Coronary artery (tissue), 2 donors: ENCODE measurements at regions not wholly inside any gene's neighbourhood (a gene's known extent, or its start where the extent isn't known, plus 50 kb on each side); places are given as distances from the start of the nearest gene placed in this dataset.

Source experiments
- DNase-seq: peaks from one replicate; pipeline ENCODE4 v3.0.0-alpha.2; 2017; ENCODE audit warnings: low spot score
- H3K27ac ChIP-seq, 2 donors: fragments of 200-600 bp; sonication (generic); one replicate each; pipeline ENCODE4 v1.5.1; 2016 to 2019
- H3K4me3 ChIP-seq: fragments of 200-600 bp; sonication (generic); 2 replicates; pipeline ENCODE4 v1.5.1; 2016; ENCODE audit warnings: mild to moderate bottlenecking, moderate library complexity
- CTCF ChIP-seq: fragments of 200-600 bp; sonication (generic); IDR thresholded peaks from one replicate; pipeline ENCODE4 v1.5.1; 2019; ENCODE audit warnings: antibody characterized with exemption

- no peak for TF ChIP-seq CTCF
- no peak for DNase-seq
- Histone ChIP-seq H3K4me3 (no peak overlapping the region), H3K27ac (no peak overlapping the region)
These were observed 220.0 kb upstream of the ADAMTSL1 start for GRCh38 chr9:18253950-18254349.

DNA sequence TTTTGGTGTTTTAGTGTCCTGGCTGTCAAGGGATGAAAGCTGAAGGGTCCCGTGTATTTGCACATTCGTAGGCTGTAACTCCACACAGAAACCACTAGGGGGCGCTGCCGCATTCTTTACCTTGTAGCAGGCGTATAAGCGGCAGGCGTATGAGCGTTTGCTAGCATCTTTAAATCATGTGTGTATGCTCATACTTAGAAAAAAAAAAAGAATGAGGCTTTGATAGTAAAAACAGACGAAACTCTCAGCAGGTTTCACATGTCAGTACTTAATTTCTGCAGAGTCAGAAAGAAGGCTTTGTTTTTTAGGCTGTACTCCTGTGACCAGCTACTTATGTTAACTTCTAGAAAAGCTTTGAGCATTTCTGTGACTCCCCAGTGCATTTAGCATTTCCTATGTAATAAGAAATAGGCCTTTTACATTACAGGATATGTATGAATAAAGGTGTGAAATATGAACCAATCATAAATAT lies 218.8 kb upstream of the ADAMTSL1 start:
- Histone ChIP-seq H3K27ac (no peak overlapping the region), H3K4me3 (no peak overlapping the region)
- peak; percentile 86 for TF ChIP-seq CTCF
- DNase-seq: no peak

- no peak for DNase-seq
- no peak for TF ChIP-seq CTCF
- no peak overlapping the region for H3K27ac ChIP-seq
- H3K4me3 ChIP-seq: no peak overlapping the region
These were observed 218.2 kb upstream of the ADAMTSL1 start for GRCh38 chr9:18255747-18256146.

- Histone ChIP-seq H3K4me3 (no peak overlapping the region), H3K27ac (no peak overlapping the region)
- no peak for DNase-seq
- TF ChIP-seq CTCF: no peak
These were observed 217.4 kb upstream of the ADAMTSL1 start for GRCh38 chr9:18256568-18256967.

GRCh38 chr9:18260521-18260920 lies 213.4 kb upstream of the ADAMTSL1 start:
- H3K27ac ChIP-seq: no peak overlapping the region
- no peak for DNase-seq
- H3K4me3 ChIP-seq: no peak overlapping the region
- no peak for TF ChIP-seq CTCF

GRCh38 chr9:18261181-18261580 lies 212.8 kb upstream of the ADAMTSL1 start:
- no peak for TF ChIP-seq CTCF
- no peak for DNase-seq
- Histone ChIP-seq H3K27ac (no peak overlapping the region), H3K4me3 (no peak overlapping the region)

DNA sequence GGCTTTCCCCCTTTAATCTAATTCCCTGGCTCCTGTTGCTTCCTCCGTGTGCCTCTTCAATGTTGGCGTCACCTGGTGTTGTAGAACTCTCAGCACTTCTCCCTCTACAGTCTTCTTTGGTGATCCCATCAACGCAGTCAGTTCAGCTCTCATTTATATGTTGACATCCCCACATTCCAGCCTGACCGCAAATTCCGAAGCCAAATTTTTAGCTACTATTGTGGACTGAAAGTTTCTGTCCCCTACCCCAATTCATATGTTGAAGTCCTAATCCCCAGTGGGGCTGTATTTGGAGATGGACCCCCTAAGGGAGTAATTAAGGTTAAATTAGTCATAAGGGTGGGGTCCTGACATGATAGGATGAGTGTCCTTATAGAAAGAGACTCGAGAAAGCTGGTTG lies 210.6 kb upstream of the ADAMTSL1 start:
- H3K4me3 ChIP-seq: no peak overlapping the region
- no peak for TF ChIP-seq CTCF
- H3K27ac ChIP-seq: no peak overlapping the region
- DNase-seq: no peak
